Fibroblast of skin of left biceps (primary cell): ENCODE measurements at regions not wholly inside any gene's neighbourhood (a gene's known extent, or its start where the extent isn't known, plus 50 kb on each side); places are given as distances from the start of the nearest gene placed in this dataset.
"Not testable (repeated sequence)": the region's sequence is repeated elsewhere in the genome, so short reads cannot be mapped to it uniquely, and the experiment has no call there.

Source experiments
- DNase-seq, 2 experiments: peaks; one replicate each; pipeline ENCODE4 v3.0.0-alpha.2; 2013; ENCODE audit warnings: low read depth in 2 of 2

GRCh38 chr9:103068753-103069152, 73.6 kb downstream of the CYLC2 start:
- DNase-seq: no peak

DNA sequence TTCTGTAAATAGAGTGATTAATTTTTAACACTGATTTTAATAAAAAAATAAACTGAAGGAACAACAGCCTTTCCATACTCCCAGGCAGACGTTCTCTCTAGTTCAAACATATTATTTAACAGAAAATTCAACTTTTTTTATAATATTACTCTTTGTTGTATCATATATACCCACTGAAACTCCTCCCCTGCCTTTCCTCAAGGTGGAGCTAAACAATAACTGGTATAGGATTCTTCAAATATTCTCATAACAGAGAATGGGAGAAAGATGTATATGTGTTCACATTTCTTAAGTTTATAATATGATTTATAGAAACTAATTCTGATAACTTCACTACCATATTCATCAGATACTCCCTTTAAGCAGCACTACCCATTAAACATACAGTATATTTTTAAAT, 83.4 kb downstream of the CYLC2 start:
- DNase-seq: no peak

GRCh38 chr9:103082494-103082893, 87.4 kb downstream of the CYLC2 start:
- no peak for DNase-seq

DNA sequence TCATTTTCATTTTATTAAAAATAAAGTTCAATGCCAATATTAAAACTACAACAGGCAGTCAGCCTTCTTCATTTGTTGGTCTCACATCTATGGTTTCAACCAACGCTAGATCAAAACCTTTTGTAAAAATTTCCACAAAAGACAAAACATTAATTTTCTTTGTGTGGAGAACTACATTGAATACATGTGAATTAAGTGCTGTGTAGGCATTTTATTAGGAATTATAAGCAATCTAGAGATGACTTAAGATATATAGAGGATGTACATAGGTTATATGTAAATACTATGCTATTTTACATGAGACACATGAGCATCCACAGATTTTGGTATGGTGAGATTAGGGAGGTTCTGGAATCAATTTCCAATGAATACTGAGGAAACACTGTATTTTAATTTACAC, 94.2 kb downstream of the CYLC2 start:
- no peak for DNase-seq

- DNase-seq: no peak
Observed at GRCh38 chr9:103104101-103104500, 109.0 kb downstream of the CYLC2 start.

GRCh38 chr9:103116246-103116645, 121.1 kb downstream of the CYLC2 start:
- no peak for DNase-seq

- DNase-seq: no peak
Observed at GRCh38 chr9:103126494-103126893, 131.4 kb downstream of the CYLC2 start.

DNA sequence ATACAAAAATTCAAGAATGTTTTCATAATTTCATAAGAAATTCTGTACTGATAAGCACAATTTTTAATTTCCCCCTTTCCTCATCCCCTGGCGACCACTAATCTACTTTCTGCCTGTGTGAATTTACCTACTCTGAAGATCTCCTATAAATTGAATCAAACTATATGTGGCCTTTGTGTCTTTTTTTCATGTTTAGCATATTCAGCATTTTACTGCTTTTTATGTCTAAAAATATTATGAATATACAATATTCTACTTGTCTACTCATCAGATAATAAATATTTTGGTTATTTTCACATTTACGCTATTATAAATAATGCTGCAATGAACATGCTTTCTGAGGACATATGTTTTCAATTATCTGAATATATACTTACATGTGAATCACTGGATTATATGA, 144.8 kb downstream of the CYLC2 start:
- DNase-seq: no peak

- no peak for DNase-seq
Observed at GRCh38 chr9:103152473-103152872, 157.3 kb downstream of the CYLC2 start.

DNA sequence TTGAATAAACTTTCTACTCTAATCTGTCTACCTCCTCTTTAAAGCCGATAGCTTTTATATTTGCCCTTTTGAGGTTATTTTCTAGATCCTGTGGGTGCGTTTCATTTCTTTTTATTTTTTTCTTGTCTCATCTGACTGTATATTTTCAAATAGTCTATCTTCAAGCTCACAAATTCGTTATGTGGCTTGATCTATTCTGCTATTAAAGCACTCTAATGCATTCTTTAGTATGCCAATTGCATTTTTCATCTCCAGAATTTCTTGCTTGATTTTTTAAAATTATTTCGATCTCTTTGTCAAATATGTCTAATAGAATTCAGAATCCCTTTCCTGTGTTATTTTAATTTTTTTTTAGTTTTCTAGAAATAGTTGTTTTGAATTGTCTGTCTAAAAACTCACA, 172.4 kb downstream of the CYLC2 start:
- DNase-seq: no peak

DNA sequence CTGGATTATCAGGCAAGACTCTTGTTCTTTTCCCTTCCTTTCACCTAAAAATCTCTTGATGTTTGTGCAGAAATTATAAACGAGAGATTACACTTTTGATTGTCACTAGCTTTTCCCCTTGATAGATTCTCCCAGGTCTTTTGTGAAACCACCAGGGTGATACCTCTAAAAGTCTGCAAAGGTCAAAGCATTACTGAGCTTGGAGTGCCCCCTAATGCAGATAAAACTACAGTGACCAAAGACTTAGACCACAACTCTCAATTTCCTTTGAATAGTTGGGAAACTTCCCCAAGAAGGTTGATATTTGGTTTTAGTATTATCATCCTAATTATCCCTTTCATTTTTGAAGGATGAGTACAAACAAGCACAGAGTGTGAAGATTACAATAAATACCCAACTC, 173.1 kb downstream of the CYLC2 start:
- no peak for DNase-seq

- no peak for DNase-seq
Observed at GRCh38 chr9:103169798-103170197, 174.7 kb downstream of the CYLC2 start.

GRCh38 chr9:103183701-103184171, 188.6 kb downstream of the CYLC2 start:
- DNase-seq: no peak

- no peak for DNase-seq
Observed at GRCh38 chr9:103186959-103187358, 191.8 kb downstream of the CYLC2 start.

DNA sequence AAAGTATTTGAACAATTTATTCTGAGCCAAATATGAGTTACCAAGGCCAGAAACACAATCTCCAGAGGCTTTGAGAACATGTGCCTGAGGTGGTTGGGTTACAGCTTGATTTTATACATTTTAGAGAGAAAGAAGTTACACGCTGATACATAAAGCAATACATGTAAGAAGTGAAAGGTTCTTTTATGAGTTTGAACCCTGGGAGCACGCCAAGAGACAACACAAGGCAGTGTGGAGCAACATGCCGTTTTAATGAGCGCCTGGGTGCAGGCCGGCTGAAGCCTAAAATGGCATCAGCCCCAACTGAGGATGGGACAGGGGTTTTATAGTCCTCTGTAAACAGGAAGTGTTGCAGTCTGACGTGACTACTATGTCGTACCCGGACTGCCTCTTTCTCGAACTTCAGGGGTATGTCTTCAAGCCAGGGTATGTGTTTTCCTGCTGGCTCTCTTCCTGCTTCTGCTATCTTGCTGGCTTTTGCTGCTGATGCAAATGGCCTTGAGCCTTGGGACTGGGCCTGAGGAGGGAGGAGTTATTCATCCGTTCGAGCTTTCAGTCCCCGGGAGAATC, 193.7 kb downstream of the CYLC2 start:
- no peak for DNase-seq

DNA sequence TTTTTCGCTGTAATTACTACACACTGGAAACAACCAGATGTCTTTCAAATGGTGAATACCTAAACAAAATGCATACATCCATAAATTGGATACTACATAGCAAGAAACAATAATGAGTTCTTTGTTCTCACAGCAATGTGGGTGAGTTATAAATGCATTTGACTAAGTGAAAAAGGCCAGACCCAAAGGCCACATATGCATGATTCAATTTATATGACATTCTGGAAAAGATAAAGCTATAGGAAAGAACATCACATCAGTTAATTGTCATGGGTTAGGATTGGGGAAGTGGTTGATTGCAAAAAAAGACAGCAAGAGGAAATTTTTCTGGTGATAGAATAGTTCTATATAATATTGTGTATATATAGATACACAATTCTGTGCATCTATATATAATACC, 198.9 kb downstream of the CYLC2 start:
- DNase-seq: no peak

DNA sequence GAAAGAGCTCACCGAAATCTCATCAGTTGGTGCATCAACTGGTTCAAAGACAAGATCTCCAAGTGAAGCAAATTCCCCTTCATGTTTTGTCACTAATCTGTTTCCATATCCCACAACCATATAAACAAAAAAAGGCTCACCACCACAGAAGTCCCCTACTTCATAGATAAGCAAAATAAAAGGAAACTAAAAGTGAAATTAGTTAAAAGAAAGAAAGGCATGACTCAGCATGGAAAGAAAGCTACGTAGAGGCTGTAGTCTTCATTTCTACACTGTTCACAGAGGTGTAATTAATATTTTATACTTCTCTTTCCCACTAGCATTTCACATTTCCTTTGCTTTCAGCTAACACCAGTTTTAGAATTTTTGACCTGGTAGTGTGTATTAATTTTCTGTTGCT, 208.0 kb downstream of the CYLC2 start:
- no peak for DNase-seq

DNA sequence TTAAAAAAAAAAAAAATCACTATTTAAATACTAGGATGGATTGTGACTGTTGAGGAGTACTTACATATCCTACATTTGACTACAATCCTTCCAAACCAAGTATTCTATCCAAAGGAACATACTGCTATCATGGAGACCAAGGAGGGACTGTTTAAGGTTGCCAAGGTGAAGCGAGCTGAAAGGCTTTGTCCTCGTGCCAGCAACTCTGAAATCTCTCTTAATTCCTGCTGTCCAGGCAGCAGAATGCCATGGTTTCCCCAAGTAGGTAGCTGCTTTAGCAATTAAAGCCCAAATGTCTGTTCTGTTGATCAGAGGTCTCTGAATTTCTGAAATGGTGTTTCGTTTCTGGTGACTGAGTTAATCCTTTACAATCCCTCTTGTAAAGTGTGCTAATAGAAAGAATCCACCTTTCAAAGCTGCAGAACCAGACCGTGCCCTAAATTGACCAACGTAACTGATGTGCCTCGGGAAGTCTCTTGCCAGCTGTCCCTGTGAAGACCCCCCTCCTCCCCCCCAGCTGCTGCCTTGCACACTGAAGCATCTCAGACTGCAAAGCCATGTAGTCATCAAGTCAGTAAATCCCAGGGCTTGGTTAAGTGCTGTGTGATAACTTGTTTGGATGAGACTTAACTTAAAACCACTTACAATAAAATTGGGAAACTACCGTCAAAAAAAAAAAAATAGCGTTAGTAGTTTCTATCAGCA, 210.9 kb downstream of the CYLC2 start:
- DNase-seq: not testable (repeated sequence)

GRCh38 chr9:103210607-103211006, 215.5 kb downstream of the CYLC2 start:
- no peak for DNase-seq

DNA sequence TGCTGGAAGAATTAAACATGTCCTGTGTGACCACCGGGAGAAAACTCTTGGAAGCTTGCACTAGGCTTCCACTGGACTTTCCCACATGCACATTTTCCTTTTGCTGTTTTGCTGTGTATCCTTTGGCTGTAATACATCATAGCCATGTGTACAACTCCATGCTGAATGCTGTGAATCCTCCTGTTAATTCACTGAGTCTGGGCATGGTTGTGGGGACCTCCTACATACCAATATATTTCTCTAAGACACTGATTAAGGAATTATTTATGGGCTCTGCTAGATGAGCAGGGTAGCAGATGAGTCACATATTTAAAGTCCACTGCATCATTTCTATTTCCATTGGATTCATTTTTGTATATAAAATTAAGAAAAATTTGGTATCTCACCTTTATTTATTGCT, 220.1 kb downstream of the CYLC2 start:
- DNase-seq: no peak

DNA sequence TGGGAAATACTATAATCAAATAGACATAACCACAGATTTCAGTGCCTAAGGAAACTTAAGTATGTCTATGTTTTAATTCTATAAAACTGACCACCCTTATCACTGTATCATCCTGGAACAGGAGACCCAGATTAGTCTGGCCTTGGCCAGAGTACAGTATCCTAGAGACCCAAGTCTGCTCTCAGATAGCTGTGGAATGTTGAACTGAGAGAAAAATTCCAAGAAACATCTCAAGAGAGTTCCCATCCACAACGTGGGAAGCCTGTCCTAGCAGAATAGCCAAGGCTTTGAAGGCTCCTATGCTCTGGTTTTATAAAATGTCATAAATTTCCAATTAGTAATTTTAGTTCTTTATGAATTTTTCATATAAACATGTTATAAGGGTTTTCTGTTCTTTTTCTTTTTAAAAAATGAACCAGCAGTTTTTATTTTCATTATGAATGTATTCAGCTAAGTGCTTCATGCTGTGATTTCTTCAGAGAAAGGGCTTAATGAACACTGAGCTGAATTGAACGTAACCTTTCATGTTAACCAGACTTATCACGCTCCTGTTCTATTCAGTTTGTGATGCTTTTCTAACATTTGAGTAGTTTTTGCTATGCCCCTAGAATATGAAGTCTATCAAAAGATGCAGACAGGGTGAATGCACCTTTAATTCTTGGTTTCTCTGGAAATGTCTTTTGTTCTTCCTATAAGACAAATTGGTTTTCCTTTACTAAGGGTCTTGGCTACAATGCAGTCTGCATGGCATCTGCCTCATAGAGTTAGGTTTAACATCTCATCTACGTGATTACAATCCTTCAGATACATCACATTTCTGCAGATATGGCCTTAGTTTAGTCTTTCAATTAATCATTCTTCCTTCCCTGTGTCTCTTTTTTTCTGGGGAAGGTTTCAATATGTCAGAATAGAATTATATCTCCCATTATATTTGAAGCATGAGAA, 230.8 kb downstream of the CYLC2 start:
- DNase-seq: no peak

DNA sequence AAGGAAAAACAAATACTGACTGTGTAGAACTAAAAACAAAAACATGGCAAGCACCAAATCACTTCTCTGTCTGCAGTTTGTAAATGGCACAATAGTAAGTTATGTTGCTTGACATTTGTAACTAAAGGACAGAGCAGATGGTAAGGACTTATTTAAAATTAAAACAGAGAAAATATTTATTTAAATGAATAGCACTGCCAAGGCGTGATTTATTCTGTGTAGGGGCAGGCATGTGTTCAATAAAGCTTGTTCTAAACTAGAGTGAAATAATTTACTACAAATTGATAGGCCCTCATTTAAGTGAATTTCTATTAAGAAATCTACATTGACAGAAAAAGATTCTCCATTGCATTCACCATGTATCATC, 231.5 kb downstream of the CYLC2 start:
- no peak for DNase-seq
